SK-N-MC (cell line): ENCODE measurements at regions not wholly inside any gene's neighbourhood (a gene's known extent, or its start where the extent isn't known, plus 50 kb on each side); places are given as distances from the start of the nearest gene placed in this dataset.

Experiments used
- EZH2 ChIP-seq: fragments of 200-600 bp; sonication (generic); IDR thresholded peaks from one replicate; pipeline ENCODE4 v1.6.1; 2017; ENCODE audit warnings: antibody characterized with exemption
- FOXP2 ChIP-seq: optimal IDR thresholded peaks from 2 replicates; pipeline ENCODE3; 2011; ENCODE audit warnings: mild to moderate bottlenecking, moderate library complexity; ENCODE audit not compliant: insufficient read depth; ENCODE audit errors: extremely low read length, control extremely low read depth
- POLR2AphosphoS5 ChIP-seq: IDR thresholded peaks from 2 replicates; pipeline ENCODE4 v1.6.1; 2012; ENCODE audit warnings: mild to moderate bottlenecking, low read depth, low read length, borderline replicate concordance

GRCh38 chr3:25181096-25181495 lies 247.0 kb upstream of the RARB start:
- TF ChIP-seq EZH2 (no peak), POLR2AphosphoS5 (no peak), FOXP2 (no peak)
